ENCODE measurements at regions not wholly inside any gene's neighbourhood (a gene's known extent, or its start where the extent isn't known, plus 50 kb on each side); places are given as distances from the start of the nearest gene placed in this dataset.

DNA sequence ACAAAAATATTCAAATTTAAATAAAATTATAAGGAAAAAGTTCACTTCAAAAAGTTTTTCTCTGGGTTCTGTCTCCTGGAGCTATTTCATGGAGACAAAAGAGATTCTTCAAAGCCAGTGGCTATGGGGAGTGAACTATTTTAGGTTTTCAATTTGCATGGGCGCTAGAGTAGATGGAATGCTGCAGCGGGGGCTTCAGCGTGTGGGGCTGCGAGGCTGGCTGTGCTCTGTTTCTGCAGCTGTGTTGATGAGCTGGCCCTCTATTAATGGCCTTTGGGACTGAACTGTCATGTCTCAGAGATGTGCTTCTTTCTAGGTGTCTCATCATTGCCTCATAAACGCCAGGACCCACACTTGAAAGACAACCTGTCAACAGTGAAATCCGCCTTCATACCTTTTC lies 108.4 kb upstream of the NPY start:
- intact Hi-C loops (cut with micrococcal nuclease) (no loop called here), dilution Hi-C loops (cut with MboI; ENCODE audit: extremely low pct_ligation_motif_present, low sequenced_read_pairs) (no loop called here)
- Histone ChIP-seq H3K79me2 (ENCODE audit: control insufficient read depth, insufficient read depth, low read length) (no peaks in the 10 kb centered on the region), H3K4me3 (replicated peaks in 1 of 3; ENCODE audit: insufficient read depth in 1 of 3, low read depth in 1 of 3, low read length in 3 of 3) (no peak overlapping the region), H2AFZ (ENCODE audit: low read depth, low read length) (no peak overlapping the region), H3K27ac (ENCODE audit: insufficient read depth, low read depth, low read length) (no peak overlapping the region), H4K20me1 (replicated peaks; ENCODE audit: control insufficient read depth, extremely low read depth, insufficient read depth, low read length) (no peaks in the 10 kb centered on the region), H3K27me3 (ENCODE audit: control insufficient read depth in 2 of 2, insufficient read depth in 2 of 2, low read length in 2 of 2) (no peaks in the 10 kb centered on the region), H3K36me3 (ENCODE audit: control insufficient read depth in 2 of 2, extremely low read depth in 1 of 2, insufficient read depth in 2 of 2, low read length in 2 of 2) (no peaks in the 10 kb centered on the region), H3K9ac (replicated peaks; ENCODE audit: extremely low read depth, insufficient read depth, low read length) (no peak overlapping the region), H3K9me1 (replicated peaks; ENCODE audit: control insufficient read depth, extremely low read depth, insufficient read depth, low read length) (no peaks in the 10 kb centered on the region), H3K4me1 (ENCODE audit: control insufficient read depth, extremely low read depth, insufficient read depth, low read length) (no peaks in the 10 kb centered on the region), H3K9me3 (replicated peaks; ENCODE audit: control insufficient read depth, insufficient read depth, low read length) (no peaks in the 10 kb centered on the region), H3K4me2 (ENCODE audit: insufficient read depth, low read length) (no peak overlapping the region)
- no TSS peak for BruUV-seq (replicated peaks)
- TF ChIP-seq POLR2A (IDR thresholded peaks at IDR 0.05; ENCODE audit: low read depth, low read length) = no peak
- CTCF ChIA-PET = no interaction called here
- FAIRE-seq (no peak), DNase-seq (ENCODE audit: low read depth, low spot score) (no peak)
- POLR2A ChIA-PET = no interaction called here

DNA sequence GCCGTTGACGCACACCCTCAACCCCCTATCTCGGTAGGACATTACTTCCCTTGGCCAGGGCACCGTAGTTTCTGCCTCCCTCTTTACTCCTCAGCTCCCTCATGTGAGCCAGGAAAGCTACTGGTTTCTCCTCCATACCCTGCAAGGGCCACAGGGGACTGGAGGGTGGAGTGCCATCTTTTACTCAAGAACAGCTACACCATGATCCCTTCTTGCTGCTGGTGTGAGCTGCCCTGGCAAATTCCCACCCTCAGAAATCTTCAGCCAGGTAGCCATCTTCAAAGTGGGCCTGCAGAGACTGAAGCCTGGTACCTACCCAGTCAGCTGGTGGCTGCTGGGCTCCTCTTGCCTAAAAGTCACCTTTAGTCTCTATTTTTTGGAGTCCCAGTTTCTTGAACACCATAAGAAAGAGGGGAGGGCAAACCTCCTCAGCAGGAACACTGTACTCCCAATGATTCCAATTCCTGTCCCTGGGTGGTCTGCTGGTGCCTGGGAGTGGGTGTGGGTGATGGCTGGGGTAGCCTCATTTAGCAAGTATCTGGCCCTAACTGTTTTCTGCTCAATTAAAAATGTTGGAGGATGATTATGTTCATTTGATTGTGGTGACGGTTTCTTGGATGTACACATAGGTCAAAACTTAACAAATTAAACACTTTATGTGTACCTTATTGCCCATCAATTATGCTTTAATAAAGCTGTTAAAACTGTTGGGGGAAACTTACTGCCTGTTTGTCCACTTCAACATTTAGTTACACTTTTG lies 105.0 kb upstream of the NPY start:
- ChIA-PET CTCF (no interaction called here), POLR2A (no interaction called here)
- dilution Hi-C loops (cut with MboI; ENCODE audit: extremely low pct_ligation_motif_present, low sequenced_read_pairs) (no loop called here), intact Hi-C loops (cut with micrococcal nuclease) (no loop called here)
- H2AFZ ChIP-seq (ENCODE audit: low read depth, low read length) = no peak overlapping the region
- H3K27ac ChIP-seq (ENCODE audit: insufficient read depth, low read depth, low read length) = no peak overlapping the region
- H3K27me3 ChIP-seq (ENCODE audit: control insufficient read depth in 2 of 2, insufficient read depth in 2 of 2, low read length in 2 of 2) = no peaks in the 10 kb centered on the region
- FAIRE-seq (no peak), DNase-seq (ENCODE audit: low read depth, low spot score) (no peak)
- H3K9me3 ChIP-seq (replicated peaks; ENCODE audit: control insufficient read depth, insufficient read depth, low read length) = no peaks in the 10 kb centered on the region
- H3K4me1 ChIP-seq (ENCODE audit: control insufficient read depth, extremely low read depth, insufficient read depth, low read length) = no peaks in the 10 kb centered on the region
- TF ChIP-seq GATA2 (IDR thresholded peaks at IDR 0.05; ENCODE audit: insufficient read depth, insufficient read length, low read depth, low read length) (no peak), MYC (IDR thresholded peaks at IDR 0.05; ENCODE audit: low read depth, low read length) (no peak), POLR2AphosphoS5 (IDR thresholded peaks at IDR 0.05; ENCODE audit: insufficient read depth, low read depth, low read length) (no peak), POLR2A (IDR thresholded peaks at IDR 0.05; ENCODE audit: low read depth, low read length) (no peak), JUN (IDR thresholded peaks at IDR 0.05; ENCODE audit: borderline replicate concordance, insufficient read depth, insufficient read length, low read depth) (no peak), EZH2 (IDR thresholded peaks at IDR 0.05; ENCODE audit: borderline replicate concordance, low read depth, low read length, severe bottlenecking) (no peak), FOS (IDR thresholded peaks at IDR 0.05; ENCODE audit: borderline replicate concordance, insufficient read depth, low read length) (no peak)
- TF ChIP-seq, protein P1, sequence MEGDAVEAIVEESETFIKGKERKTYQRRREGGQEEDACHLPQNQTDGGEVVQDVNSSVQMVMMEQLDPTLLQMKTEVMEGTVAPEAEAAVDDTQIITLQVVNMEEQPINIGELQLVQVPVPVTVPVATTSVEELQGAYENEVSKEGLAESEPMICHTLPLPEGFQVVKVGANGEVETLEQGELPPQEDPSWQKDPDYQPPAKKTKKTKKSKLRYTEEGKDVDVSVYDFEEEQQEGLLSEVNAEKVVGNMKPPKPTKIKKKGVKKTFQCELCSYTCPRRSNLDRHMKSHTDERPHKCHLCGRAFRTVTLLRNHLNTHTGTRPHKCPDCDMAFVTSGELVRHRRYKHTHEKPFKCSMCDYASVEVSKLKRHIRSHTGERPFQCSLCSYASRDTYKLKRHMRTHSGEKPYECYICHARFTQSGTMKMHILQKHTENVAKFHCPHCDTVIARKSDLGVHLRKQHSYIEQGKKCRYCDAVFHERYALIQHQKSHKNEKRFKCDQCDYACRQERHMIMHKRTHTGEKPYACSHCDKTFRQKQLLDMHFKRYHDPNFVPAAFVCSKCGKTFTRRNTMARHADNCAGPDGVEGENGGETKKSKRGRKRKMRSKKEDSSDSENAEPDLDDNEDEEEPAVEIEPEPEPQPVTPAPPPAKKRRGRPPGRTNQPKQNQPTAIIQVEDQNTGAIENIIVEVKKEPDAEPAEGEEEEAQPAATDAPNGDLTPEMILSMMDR (IDR thresholded peaks at IDR 0.05; ENCODE audit: extremely low read depth in 1 of 2, insufficient read depth in 1 of 2, low read depth in 1 of 2, low read length in 2 of 2) = no peak
- TF ChIP-seq, protein P2, sequence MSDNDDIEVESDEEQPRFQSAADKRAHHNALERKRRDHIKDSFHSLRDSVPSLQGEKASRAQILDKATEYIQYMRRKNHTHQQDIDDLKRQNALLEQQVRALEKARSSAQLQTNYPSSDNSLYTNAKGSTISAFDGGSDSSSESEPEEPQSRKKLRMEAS (IDR thresholded peaks at IDR 0.05; ENCODE audit: insufficient read depth, insufficient read length) = no peak
- H4K20me1 ChIP-seq (replicated peaks; ENCODE audit: control insufficient read depth, extremely low read depth, insufficient read depth, low read length) = no peaks in the 10 kb centered on the region
- H3K4me3 ChIP-seq (replicated peaks in 1 of 3; ENCODE audit: insufficient read depth in 1 of 3, low read depth in 1 of 3, low read length in 3 of 3) = no peak overlapping the region
- no peaks in the 10 kb centered on the region for H3K36me3 ChIP-seq (ENCODE audit: control insufficient read depth in 2 of 2, extremely low read depth in 1 of 2, insufficient read depth in 2 of 2, low read length in 2 of 2)
- H3K4me2 ChIP-seq (ENCODE audit: insufficient read depth, low read length) = no peak overlapping the region
- no peaks in the 10 kb centered on the region for H3K9me1 ChIP-seq (replicated peaks; ENCODE audit: control insufficient read depth, extremely low read depth, insufficient read depth, low read length)
- no TSS peak for BruUV-seq (replicated peaks)
- H3K79me2 ChIP-seq (ENCODE audit: control insufficient read depth, insufficient read depth, low read length) = no peaks in the 10 kb centered on the region
- H3K9ac ChIP-seq (replicated peaks; ENCODE audit: extremely low read depth, insufficient read depth, low read length) = no peak overlapping the region

All from endothelial cell of umbilical vein (primary cell).